Suppressor macrophage treated with lipopolysaccharide for 4 hours (primary cell): ENCODE measurements at regions not wholly inside any gene's neighbourhood (a gene's known extent, or its start where the extent isn't known, plus 50 kb on each side); places are given as distances from the start of the nearest gene placed in this dataset.

Experiments used
- DNase-seq: peaks from one replicate; pipeline ENCODE4 v3.0.0-alpha.2; 2020

- peak; percentile 29 for DNase-seq
Measured at GRCh38 chr12:107322063-107322462, 228.7 kb upstream of the CRY1 start.

GRCh38 chr12:107325075-107325608 is 231.8 kb upstream of the CRY1 start:
- DNase-seq, result no peak

- DNase-seq, result no peak
Measured at GRCh38 chr12:107326237-107326636, 232.9 kb upstream of the CRY1 start.

GRCh38 chr12:107327651-107328182 is 234.4 kb upstream of the CRY1 start:
- no peak for DNase-seq

GRCh38 chr12:107328442-107329133 is 235.2 kb upstream of the CRY1 start:
- peak; percentile 79 for DNase-seq

- peak; percentile 95 for DNase-seq
Measured at GRCh38 chr12:107329569-107330324, 236.4 kb upstream of the CRY1 start.

- DNase-seq, result no peak
Measured at GRCh38 chr12:107330831-107331431, 237.6 kb upstream of the CRY1 start.

GRCh38 chr12:107331471-107331870 is 238.1 kb upstream of the CRY1 start:
- DNase-seq, result no peak

- no peak for DNase-seq
Measured at GRCh38 chr12:107331912-107332311, 238.6 kb upstream of the CRY1 start.

- DNase-seq, result no peak
Measured at GRCh38 chr12:107332743-107333142, 239.4 kb upstream of the CRY1 start.

GRCh38 chr12:107335802-107336570 is 242.6 kb upstream of the CRY1 start:
- no peak for DNase-seq

- no peak for DNase-seq
Measured at GRCh38 chr12:107336695-107337094, 243.3 kb upstream of the CRY1 start.

GRCh38 chr12:107337346-107338095 is 244.2 kb upstream of the CRY1 start:
- DNase-seq, result peak; percentile 78

- no peak for DNase-seq
Measured at GRCh38 chr12:107339487-107339886, 246.1 kb upstream of the CRY1 start.

GRCh38 chr12:107339932-107340331 is 246.6 kb upstream of the CRY1 start:
- no peak for DNase-seq

GRCh38 chr12:107340898-107341297 is 247.5 kb upstream of the CRY1 start:
- no peak for DNase-seq

GRCh38 chr12:107344035-107344808 is 250.9 kb upstream of the CRY1 start:
- no peak for DNase-seq

GRCh38 chr12:107347261-107347660 is 253.9 kb upstream of the CRY1 start:
- no peak for DNase-seq

- DNase-seq, result no peak
Measured at GRCh38 chr12:107349008-107349747, 255.8 kb upstream of the CRY1 start.

- DNase-seq, result no peak
Measured at GRCh38 chr12:107349839-107350238, 256.5 kb upstream of the CRY1 start.
